HUES6 (cell line): ENCODE measurements at regions not wholly inside any gene's neighbourhood (a gene's known extent, or its start where the extent isn't known, plus 50 kb on each side); places are given as distances from the start of the nearest gene placed in this dataset.
A peak's percentile ranks its signal among the peaks of the same experiment; 100 is the strongest.

Experiments
- H3K27ac ChIP-seq: 2 replicates; pipeline ENCODE4 v1.7.0; 2013; ENCODE audit warnings: low read depth, mild to moderate bottlenecking, low read length, inconsistent platforms
- H3K27me3 ChIP-seq: 2 replicates; pipeline ENCODE4 v1.6.1; 2013; ENCODE audit warnings: low read length; ENCODE audit not compliant: control insufficient read depth, insufficient read depth
- H3K36me3 ChIP-seq: 2 replicates; pipeline ENCODE4 v1.6.1; 2013; ENCODE audit warnings: low read length; ENCODE audit not compliant: control insufficient read depth, insufficient read depth
- H3K4me1 ChIP-seq: 2 replicates; pipeline ENCODE4 v1.6.1; 2013; ENCODE audit warnings: low read length; ENCODE audit not compliant: control insufficient read depth, insufficient read depth
- H3K4me3 ChIP-seq: 2 replicates; pipeline ENCODE4 v1.5.1; 2013; ENCODE audit warnings: low read depth, low read length
- H3K9ac ChIP-seq: one replicate; pipeline ENCODE4 v1.6.1; 2013; ENCODE audit warnings: mild to moderate bottlenecking, low read length
- H3K9me3 ChIP-seq: 2 replicates; pipeline ENCODE4 v1.6.1; 2013; ENCODE audit warnings: low read depth, low read length; ENCODE audit not compliant: control insufficient read depth, insufficient read depth

DNA sequence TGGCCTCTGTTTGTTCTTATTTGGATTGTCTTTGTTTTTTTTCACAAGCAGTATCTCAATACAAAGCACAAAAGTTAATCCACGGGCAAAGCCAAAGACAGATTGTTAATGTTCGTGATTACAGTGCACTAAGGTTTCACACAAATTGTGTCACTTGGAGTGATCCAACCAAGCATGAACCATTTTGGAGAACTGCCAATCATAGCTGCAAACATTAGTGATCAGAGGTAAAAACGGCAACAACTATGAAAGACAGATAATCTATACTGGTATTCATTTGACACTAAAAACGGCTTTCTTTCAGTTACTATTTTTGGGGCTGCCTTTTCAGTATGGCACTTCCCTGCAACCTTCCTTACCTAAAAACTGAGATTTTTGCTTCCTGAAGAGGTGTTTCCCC lies 213.1 kb upstream of the GULP1 start:
- H3K4me3 ChIP-seq: no peak overlapping the region
- H3K27me3 ChIP-seq: no peaks in the 10 kb centered on the region
- H3K36me3 ChIP-seq: peaks cover 36% of the 10 kb centered on the region; the same call in 1 of the 2 replicates
- H3K4me1 ChIP-seq: no peaks in the 10 kb centered on the region
- no peak overlapping the region for H3K27ac ChIP-seq
- peaks cover 11% of the 10 kb centered on the region; the same call in 1 of the 2 replicates for H3K9me3 ChIP-seq
- no peak overlapping the region for H3K9ac ChIP-seq

DNA sequence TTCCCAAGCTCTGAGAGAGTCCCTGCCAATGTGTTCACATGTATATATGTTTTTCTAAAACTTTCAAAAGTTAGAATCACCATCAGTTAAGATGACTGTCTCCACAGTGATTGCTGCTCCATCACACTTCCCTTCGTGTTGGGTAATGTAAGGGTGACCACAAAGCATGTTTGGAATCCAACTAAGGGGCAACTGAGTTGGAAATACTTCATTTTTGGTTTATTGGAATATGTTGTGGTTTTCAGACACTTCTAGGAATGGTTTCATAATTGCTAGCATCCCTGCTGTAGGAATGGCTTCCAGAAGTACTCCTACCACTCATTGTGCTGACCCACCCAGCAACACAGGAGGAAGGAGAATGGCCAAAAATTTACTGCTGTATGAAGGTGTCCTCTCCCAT lies 212.5 kb upstream of the GULP1 start:
- H3K36me3 ChIP-seq: peaks cover 36% of the 10 kb centered on the region; the same call in 1 of the 2 replicates
- no peaks in the 10 kb centered on the region for H3K27me3 ChIP-seq
- H3K4me1 ChIP-seq: no peaks in the 10 kb centered on the region
- H3K9me3 ChIP-seq: peaks cover 7% of the 10 kb centered on the region; the same call in 1 of the 2 replicates
- H3K9ac ChIP-seq: no peak overlapping the region
- no peak overlapping the region for H3K4me3 ChIP-seq
- no peak overlapping the region for H3K27ac ChIP-seq

- Histone ChIP-seq H3K4me3 (no peak overlapping the region), H3K4me1 (no peaks in the 10 kb centered on the region; the same call in 1 of the 2 replicates), H3K9ac (no peak overlapping the region), H3K27ac (no peak overlapping the region), H3K27me3 (no peaks in the 10 kb centered on the region), H3K36me3 (peaks cover 10% of the 10 kb centered on the region; the same call in 1 of the 2 replicates), H3K9me3 (no peaks in the 10 kb centered on the region)
These were observed 206.3 kb upstream of the GULP1 start for GRCh38 chr2:188085421-188085820.

DNA sequence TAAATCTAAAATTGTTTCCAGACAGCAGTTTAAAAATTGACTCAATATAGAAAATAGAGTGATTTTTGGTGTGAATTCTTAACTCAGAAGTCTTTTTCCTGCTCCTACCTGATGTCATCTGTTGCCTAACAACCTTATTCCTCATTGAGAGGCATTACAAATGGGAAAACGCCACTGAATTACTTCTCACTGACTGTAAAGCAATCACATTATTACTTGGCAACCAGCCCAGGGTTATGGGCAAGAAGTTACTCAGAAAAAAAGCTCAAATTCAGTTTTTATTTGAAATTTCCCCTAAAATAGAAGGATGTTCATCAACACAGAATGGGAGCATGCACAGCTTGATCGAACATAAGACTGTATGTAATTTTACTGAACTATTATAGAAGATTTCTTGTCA lies 201.8 kb upstream of the GULP1 start:
- no peaks in the 10 kb centered on the region; the same call in 1 of the 2 replicates for H3K4me1 ChIP-seq
- H3K4me3 ChIP-seq: no peak overlapping the region
- no peaks in the 10 kb centered on the region for H3K9me3 ChIP-seq
- no peak overlapping the region for H3K27ac ChIP-seq
- no peaks in the 10 kb centered on the region for H3K27me3 ChIP-seq
- peaks cover 4% of the 10 kb centered on the region; the same call in 1 of the 2 replicates for H3K36me3 ChIP-seq
- H3K9ac ChIP-seq: no peak overlapping the region

- Histone ChIP-seq H3K36me3 (peaks cover 4% of the 10 kb centered on the region; the same call in 1 of the 2 replicates), H3K9me3 (no peaks in the 10 kb centered on the region), H3K4me3 (no peak overlapping the region), H3K4me1 (no peaks in the 10 kb centered on the region), H3K9ac (no peak overlapping the region), H3K27ac (peak overlapping the region; percentile 13; the same call in 1 of the 2 replicates), H3K27me3 (no peaks in the 10 kb centered on the region)
These were observed 200.5 kb upstream of the GULP1 start for GRCh38 chr2:188091220-188091619.

- H3K4me3 ChIP-seq: no peak overlapping the region
- H3K36me3 ChIP-seq: peaks cover 4% of the 10 kb centered on the region; the same call in 1 of the 2 replicates
- H3K27ac ChIP-seq: no peak overlapping the region
- H3K9me3 ChIP-seq: no peaks in the 10 kb centered on the region
- no peaks in the 10 kb centered on the region for H3K27me3 ChIP-seq
- H3K9ac ChIP-seq: no peak overlapping the region
- H3K4me1 ChIP-seq: no peaks in the 10 kb centered on the region
These were observed 198.9 kb upstream of the GULP1 start for GRCh38 chr2:188092734-188093133.

DNA sequence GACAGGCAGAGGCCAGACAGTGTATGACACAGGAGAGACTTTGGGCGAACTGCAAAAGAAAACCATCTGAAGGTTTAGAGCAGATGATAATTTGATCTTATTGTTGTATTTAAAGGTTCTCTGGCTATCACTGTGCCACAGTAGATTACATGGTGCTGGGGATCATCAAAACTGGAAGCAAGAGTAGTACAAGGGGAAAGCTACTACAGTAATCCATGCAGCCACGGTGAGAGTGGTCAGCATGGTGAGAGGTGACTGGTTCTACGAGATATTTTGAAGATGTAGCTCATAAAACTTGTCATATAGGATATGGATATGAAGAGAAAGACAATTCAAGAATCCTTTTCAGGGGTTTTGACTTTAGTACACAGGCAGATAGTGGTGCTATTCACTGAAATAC lies 194.8 kb upstream of the GULP1 start:
- Histone ChIP-seq H3K9ac (no peak overlapping the region), H3K9me3 (no peaks in the 10 kb centered on the region), H3K4me1 (no peaks in the 10 kb centered on the region), H3K36me3 (peaks cover 4% of the 10 kb centered on the region; the same call in 1 of the 2 replicates), H3K27ac (no peak overlapping the region), H3K27me3 (no peaks in the 10 kb centered on the region), H3K4me3 (no peak overlapping the region)

GRCh38 chr2:188102881-188103280 lies 188.8 kb upstream of the GULP1 start:
- no peaks in the 10 kb centered on the region for H3K27me3 ChIP-seq
- no peaks in the 10 kb centered on the region; the same call in 1 of the 2 replicates for H3K36me3 ChIP-seq
- H3K4me3 ChIP-seq: no peak overlapping the region
- no peaks in the 10 kb centered on the region for H3K9me3 ChIP-seq
- H3K9ac ChIP-seq: no peak overlapping the region
- no peak overlapping the region for H3K27ac ChIP-seq
- H3K4me1 ChIP-seq: peaks cover 9% of the 10 kb centered on the region

DNA sequence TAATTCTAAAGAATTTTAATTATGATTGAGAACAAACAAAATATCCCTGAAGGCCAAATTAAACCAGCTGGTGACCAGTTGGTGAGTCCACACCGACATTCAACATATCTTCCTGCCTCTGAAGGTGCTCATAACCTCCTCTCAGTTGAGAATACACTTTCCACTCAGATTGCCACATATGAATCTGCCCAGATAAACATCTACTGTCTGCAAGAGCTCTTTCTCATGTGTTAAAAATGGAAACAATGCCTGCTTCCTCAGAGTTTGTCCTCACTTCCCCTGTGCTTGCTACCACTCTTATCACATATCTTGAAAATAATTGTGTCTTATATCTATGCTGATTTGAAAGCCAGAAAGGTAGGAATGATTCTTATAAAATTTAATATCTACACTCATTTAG lies 177.7 kb upstream of the GULP1 start:
- H3K27ac ChIP-seq: peak overlapping the region; percentile 13; the same call in 1 of the 2 replicates
- peaks cover 32% of the 10 kb centered on the region; the same call in 1 of the 2 replicates for H3K36me3 ChIP-seq
- 0 out of 2 replicates have a peak, but pooled peaks cover 2% of the 10 kb centered on the region for H3K4me1 ChIP-seq
- no peaks in the 10 kb centered on the region for H3K9me3 ChIP-seq
- no peaks in the 10 kb centered on the region for H3K27me3 ChIP-seq
- H3K4me3 ChIP-seq: no peak overlapping the region
- no peak overlapping the region for H3K9ac ChIP-seq

DNA sequence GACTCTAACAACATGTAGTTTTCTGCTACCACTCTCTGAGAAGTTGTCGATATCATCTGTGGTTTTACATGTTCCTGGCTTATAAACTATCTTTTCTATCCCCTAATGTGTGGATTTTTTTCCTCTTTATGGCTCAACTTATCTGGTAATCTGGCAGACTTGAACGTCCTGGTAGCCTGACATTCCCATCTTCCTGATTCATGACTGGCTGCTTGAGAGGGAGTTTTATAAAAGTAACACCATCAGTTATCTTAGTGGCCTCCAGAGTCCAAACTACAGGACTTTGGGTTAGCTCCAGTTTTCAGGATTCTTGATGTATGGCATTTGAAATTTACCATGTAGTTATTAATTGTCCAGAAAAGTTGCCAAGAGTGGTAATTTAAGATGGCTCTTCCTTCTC lies 174.0 kb upstream of the GULP1 start:
- Histone ChIP-seq H3K27me3 (no peaks in the 10 kb centered on the region), H3K9ac (no peak overlapping the region), H3K9me3 (no peaks in the 10 kb centered on the region), H3K4me1 (0 out of 2 replicates have a peak, but pooled peaks cover 2% of the 10 kb centered on the region), H3K27ac (no peak overlapping the region), H3K4me3 (no peak overlapping the region), H3K36me3 (peaks cover 20% of the 10 kb centered on the region; the same call in 1 of the 2 replicates)

DNA sequence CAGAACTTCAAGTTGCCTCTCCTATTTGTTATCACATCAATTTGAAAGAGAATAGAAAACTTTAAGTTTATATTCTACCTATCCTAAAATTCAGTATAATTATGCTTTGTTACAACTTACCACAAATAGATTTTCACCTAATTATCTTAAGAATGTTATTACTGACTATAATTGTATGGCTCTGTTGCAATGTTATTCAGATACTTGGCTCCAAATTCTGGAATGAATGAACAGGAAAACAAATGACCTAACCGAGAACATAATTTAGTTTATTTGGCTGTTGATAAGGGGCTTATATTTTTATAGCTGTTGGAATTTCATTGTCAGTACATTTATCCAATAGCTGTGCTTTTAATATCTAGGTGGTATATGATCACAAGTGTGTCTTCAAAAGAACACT lies 173.2 kb upstream of the GULP1 start:
- H3K36me3 ChIP-seq: peaks cover 18% of the 10 kb centered on the region; the same call in 1 of the 2 replicates
- no peaks in the 10 kb centered on the region for H3K9me3 ChIP-seq

More for the DNA sequence above, 173.2 kb upstream of the GULP1 start:
- H3K4me3 ChIP-seq: no peak overlapping the region
- H3K4me1 ChIP-seq: 0 out of 2 replicates have a peak, but pooled peaks cover 2% of the 10 kb centered on the region
- H3K27me3 ChIP-seq: no peaks in the 10 kb centered on the region
- H3K27ac ChIP-seq: no peak overlapping the region
- no peak overlapping the region for H3K9ac ChIP-seq
